ENCODE measurements at regions not wholly inside any gene's neighbourhood (a gene's known extent, or its start where the extent isn't known, plus 50 kb on each side); places are given as distances from the start of the nearest gene placed in this dataset.

- Histone ChIP-seq H3K9me3 (ENCODE audit: control insufficient read depth, low read length) (no peaks in the 10 kb centered on the region), H3K9ac (ENCODE audit: low read length) (no peak overlapping the region), H3K36me3 (ENCODE audit: control insufficient read depth, insufficient read depth, low read length, severe bottlenecking) (no peaks in the 10 kb centered on the region), H3K27me3 (replicated peaks; ENCODE audit: control insufficient read depth, insufficient read depth, low read length) (no peaks in the 10 kb centered on the region), H3K4me1 (ENCODE audit: control insufficient read depth, insufficient read depth, low read length) (no peaks in the 10 kb centered on the region), H3K4me3 (ENCODE audit: low read length) (no peak overlapping the region)
- DNase-seq (ENCODE audit: low read depth) = no peak
Measured at GRCh38 chr20:12593342-12593873, 415.4 kb upstream of the SPTLC3 start.

- H3K9ac ChIP-seq (ENCODE audit: low read length) = no peak overlapping the region
- no peak overlapping the region for H3K4me3 ChIP-seq (ENCODE audit: low read length)
- no peaks in the 10 kb centered on the region for H3K27me3 ChIP-seq (replicated peaks; ENCODE audit: control insufficient read depth, insufficient read depth, low read length)
- no peaks in the 10 kb centered on the region for H3K9me3 ChIP-seq (ENCODE audit: control insufficient read depth, low read length)
- no peak for DNase-seq (ENCODE audit: low read depth)
- H3K4me1 ChIP-seq (ENCODE audit: control insufficient read depth, insufficient read depth, low read length) = no peaks in the 10 kb centered on the region
- H3K36me3 ChIP-seq (ENCODE audit: control insufficient read depth, insufficient read depth, low read length, severe bottlenecking) = no peaks in the 10 kb centered on the region
Measured at GRCh38 chr20:12594410-12595088, 414.2 kb upstream of the SPTLC3 start.

GRCh38 chr20:12595841-12596240 lies 412.9 kb upstream of the SPTLC3 start:
- no peak for DNase-seq (ENCODE audit: low read depth)
- H3K9ac ChIP-seq (ENCODE audit: low read length) = no peak overlapping the region
- no peak overlapping the region for H3K4me3 ChIP-seq (ENCODE audit: low read length)

GRCh38 chr20:12596863-12597262 lies 411.9 kb upstream of the SPTLC3 start:
- H3K27me3 ChIP-seq (replicated peaks; ENCODE audit: control insufficient read depth, insufficient read depth, low read length) = no peaks in the 10 kb centered on the region
- no peaks in the 10 kb centered on the region for H3K4me1 ChIP-seq (ENCODE audit: control insufficient read depth, insufficient read depth, low read length)
- no peaks in the 10 kb centered on the region for H3K9me3 ChIP-seq (ENCODE audit: control insufficient read depth, low read length)
- no peaks in the 10 kb centered on the region for H3K36me3 ChIP-seq (ENCODE audit: control insufficient read depth, insufficient read depth, low read length, severe bottlenecking)
- H3K9ac ChIP-seq (ENCODE audit: low read length) = no peak overlapping the region
- H3K4me3 ChIP-seq (ENCODE audit: low read length) = no peak overlapping the region
- no peak for DNase-seq (ENCODE audit: low read depth)

More at GRCh38 chr20:12595841-12596240, 412.9 kb upstream of the SPTLC3 start:
- Histone ChIP-seq H3K4me1 (ENCODE audit: control insufficient read depth, insufficient read depth, low read length) (no peaks in the 10 kb centered on the region), H3K9me3 (ENCODE audit: control insufficient read depth, low read length) (no peaks in the 10 kb centered on the region), H3K36me3 (ENCODE audit: control insufficient read depth, insufficient read depth, low read length, severe bottlenecking) (no peaks in the 10 kb centered on the region), H3K27me3 (replicated peaks; ENCODE audit: control insufficient read depth, insufficient read depth, low read length) (no peaks in the 10 kb centered on the region)

- Histone ChIP-seq H3K27me3 (replicated peaks; ENCODE audit: control insufficient read depth, insufficient read depth, low read length) (no peaks in the 10 kb centered on the region), H3K4me3 (ENCODE audit: low read length) (no peak overlapping the region), H3K4me1 (ENCODE audit: control insufficient read depth, insufficient read depth, low read length) (no peaks in the 10 kb centered on the region)
Measured at GRCh38 chr20:12597551-12597950, 411.2 kb upstream of the SPTLC3 start.

DNA sequence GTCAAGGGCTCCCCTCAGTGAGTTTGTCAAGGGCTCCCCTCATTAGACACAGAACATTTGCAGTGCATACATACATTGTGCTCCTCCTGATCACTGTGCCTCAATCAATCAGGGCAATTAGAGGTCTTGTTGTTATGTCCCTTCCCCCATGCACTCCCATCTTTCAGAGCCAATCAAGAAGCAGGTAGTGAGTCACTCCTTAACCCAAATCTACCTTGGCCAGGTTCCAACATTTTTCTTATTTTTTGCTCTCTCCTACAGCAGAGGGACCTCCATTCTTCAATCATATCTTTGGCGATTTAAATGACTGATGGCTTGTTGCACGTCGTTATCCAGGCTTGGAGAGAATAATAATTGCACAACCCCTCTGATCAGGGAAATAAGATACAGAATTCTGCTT lies 409.9 kb upstream of the SPTLC3 start:
- Histone ChIP-seq H3K36me3 (ENCODE audit: control insufficient read depth, insufficient read depth, low read length, severe bottlenecking) (no peaks in the 10 kb centered on the region), H3K9ac (ENCODE audit: low read length) (no peak overlapping the region), H3K9me3 (ENCODE audit: control insufficient read depth, low read length) (no peaks in the 10 kb centered on the region), H3K4me1 (ENCODE audit: control insufficient read depth, insufficient read depth, low read length) (no peaks in the 10 kb centered on the region), H3K4me3 (ENCODE audit: low read length) (no peak overlapping the region), H3K27me3 (replicated peaks; ENCODE audit: control insufficient read depth, insufficient read depth, low read length) (no peaks in the 10 kb centered on the region)
- no peak for DNase-seq (ENCODE audit: low read depth)

More at GRCh38 chr20:12597551-12597950, 411.2 kb upstream of the SPTLC3 start:
- no peaks in the 10 kb centered on the region for H3K9me3 ChIP-seq (ENCODE audit: control insufficient read depth, low read length)
- no peak for DNase-seq (ENCODE audit: low read depth)
- H3K9ac ChIP-seq (ENCODE audit: low read length) = no peak overlapping the region
- H3K36me3 ChIP-seq (ENCODE audit: control insufficient read depth, insufficient read depth, low read length, severe bottlenecking) = no peaks in the 10 kb centered on the region

GRCh38 chr20:12599494-12599893 lies 409.3 kb upstream of the SPTLC3 start:
- no peaks in the 10 kb centered on the region for H3K36me3 ChIP-seq (ENCODE audit: control insufficient read depth, insufficient read depth, low read length, severe bottlenecking)
- H3K9ac ChIP-seq (ENCODE audit: low read length) = no peak overlapping the region
- no peaks in the 10 kb centered on the region for H3K27me3 ChIP-seq (replicated peaks; ENCODE audit: control insufficient read depth, insufficient read depth, low read length)
- H3K9me3 ChIP-seq (ENCODE audit: control insufficient read depth, low read length) = no peaks in the 10 kb centered on the region
- H3K4me3 ChIP-seq (ENCODE audit: low read length) = no peak overlapping the region
- DNase-seq (ENCODE audit: low read depth) = no peak
- no peaks in the 10 kb centered on the region for H3K4me1 ChIP-seq (ENCODE audit: control insufficient read depth, insufficient read depth, low read length)

DNA sequence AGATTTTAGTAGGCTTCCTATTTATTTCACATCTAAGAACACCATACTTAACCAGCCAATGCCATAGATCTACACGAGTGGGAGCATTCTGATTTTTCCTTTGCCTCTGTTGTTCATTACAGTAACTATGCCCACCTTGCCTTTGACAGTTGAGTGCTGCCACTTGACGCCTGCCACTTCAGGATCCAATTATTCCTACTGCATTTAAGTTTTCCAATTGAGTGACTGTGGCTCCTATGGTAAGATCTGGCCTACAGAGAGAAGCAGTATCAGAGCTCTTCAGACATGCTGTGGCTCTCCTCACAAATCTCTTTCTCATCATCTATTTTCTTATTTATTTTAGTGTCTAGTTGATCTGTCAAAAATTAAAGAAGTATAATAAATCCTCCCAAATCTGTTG lies 403.0 kb upstream of the SPTLC3 start:
- Histone ChIP-seq H3K36me3 (ENCODE audit: control insufficient read depth, insufficient read depth, low read length, severe bottlenecking) (no peaks in the 10 kb centered on the region), H3K4me3 (ENCODE audit: low read length) (no peak overlapping the region), H3K4me1 (ENCODE audit: control insufficient read depth, insufficient read depth, low read length) (no peaks in the 10 kb centered on the region), H3K9ac (ENCODE audit: low read length) (no peak overlapping the region), H3K27me3 (replicated peaks; ENCODE audit: control insufficient read depth, insufficient read depth, low read length) (no peaks in the 10 kb centered on the region), H3K9me3 (ENCODE audit: control insufficient read depth, low read length) (no peaks in the 10 kb centered on the region)
- no peak for DNase-seq (ENCODE audit: low read depth)

- Histone ChIP-seq H3K4me3 (ENCODE audit: low read length) (no peak overlapping the region), H3K9me3 (ENCODE audit: control insufficient read depth, low read length) (peaks cover 3% of the 10 kb centered on the region), H3K9ac (ENCODE audit: low read length) (no peak overlapping the region), H3K27me3 (replicated peaks; ENCODE audit: control insufficient read depth, insufficient read depth, low read length) (no peaks in the 10 kb centered on the region), H3K36me3 (ENCODE audit: control insufficient read depth, insufficient read depth, low read length, severe bottlenecking) (no peaks in the 10 kb centered on the region), H3K4me1 (ENCODE audit: control insufficient read depth, insufficient read depth, low read length) (no peaks in the 10 kb centered on the region)
- no peak for DNase-seq (ENCODE audit: low read depth)
Measured at GRCh38 chr20:12610871-12611270, 397.9 kb upstream of the SPTLC3 start.

GRCh38 chr20:12614764-12615163 lies 394.0 kb upstream of the SPTLC3 start:
- no peak overlapping the region for H3K4me3 ChIP-seq (ENCODE audit: low read length)
- no peak for DNase-seq (ENCODE audit: low read depth)
- no peak overlapping the region for H3K9ac ChIP-seq (ENCODE audit: low read length)
- no peaks in the 10 kb centered on the region for H3K4me1 ChIP-seq (ENCODE audit: control insufficient read depth, insufficient read depth, low read length)
- no peaks in the 10 kb centered on the region for H3K27me3 ChIP-seq (replicated peaks; ENCODE audit: control insufficient read depth, insufficient read depth, low read length)
- H3K36me3 ChIP-seq (ENCODE audit: control insufficient read depth, insufficient read depth, low read length, severe bottlenecking) = no peaks in the 10 kb centered on the region
- peaks cover 3% of the 10 kb centered on the region for H3K9me3 ChIP-seq (ENCODE audit: control insufficient read depth, low read length)

- DNase-seq (ENCODE audit: low read depth) = no peak
- Histone ChIP-seq H3K9me3 (ENCODE audit: control insufficient read depth, low read length) (peaks cover 3% of the 10 kb centered on the region), H3K27me3 (replicated peaks; ENCODE audit: control insufficient read depth, insufficient read depth, low read length) (no peaks in the 10 kb centered on the region), H3K4me3 (ENCODE audit: low read length) (no peak overlapping the region), H3K36me3 (ENCODE audit: control insufficient read depth, insufficient read depth, low read length, severe bottlenecking) (no peaks in the 10 kb centered on the region), H3K9ac (ENCODE audit: low read length) (no peak overlapping the region), H3K4me1 (ENCODE audit: control insufficient read depth, insufficient read depth, low read length) (no peaks in the 10 kb centered on the region)
Measured at GRCh38 chr20:12617076-12617475, 391.7 kb upstream of the SPTLC3 start.

DNA sequence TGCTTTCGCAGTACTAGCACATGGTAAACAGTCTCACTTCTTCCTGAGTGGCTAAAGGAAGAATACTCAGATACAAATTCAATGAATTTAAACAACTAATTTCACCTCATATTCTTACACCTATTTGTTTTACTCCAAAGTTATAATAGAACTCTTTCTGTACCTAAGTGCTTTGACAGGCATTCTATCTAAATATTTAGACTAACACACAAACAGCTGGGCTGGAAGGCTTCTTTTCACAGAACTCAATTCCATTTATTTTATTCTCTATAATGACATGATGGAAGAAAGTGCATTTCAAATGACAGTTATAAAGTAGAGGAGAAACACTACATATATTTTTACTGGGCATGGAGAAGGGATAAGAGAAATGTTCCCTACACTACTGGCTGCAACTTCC lies 384.9 kb upstream of the SPTLC3 start:
- Histone ChIP-seq H3K9me3 (ENCODE audit: control insufficient read depth, low read length) (peaks cover 12% of the 10 kb centered on the region), H3K4me1 (ENCODE audit: control insufficient read depth, insufficient read depth, low read length) (no peaks in the 10 kb centered on the region), H3K27me3 (replicated peaks; ENCODE audit: control insufficient read depth, insufficient read depth, low read length) (no peaks in the 10 kb centered on the region), H3K36me3 (ENCODE audit: control insufficient read depth, insufficient read depth, low read length, severe bottlenecking) (no peaks in the 10 kb centered on the region), H3K9ac (ENCODE audit: low read length) (no peak overlapping the region), H3K4me3 (ENCODE audit: low read length) (no peak overlapping the region)
- DNase-seq (ENCODE audit: low read depth) = no peak

Measured in adipocyte (in vitro differentiated cells).